DND-41 (cell line): ENCODE measurements at regions not wholly inside any gene's neighbourhood (a gene's known extent, or its start where the extent isn't known, plus 50 kb on each side); places are given as distances from the start of the nearest gene placed in this dataset.

Source experiments
- CTCF ChIP-seq: IDR thresholded peaks from 2 replicates; pipeline ENCODE4 v1.5.1; 2012; ENCODE audit warnings: borderline replicate concordance, low read length, moderate library complexity, mild to moderate bottlenecking; ENCODE audit not compliant: poor library complexity, severe bottlenecking; ENCODE audit errors: extremely low read depth
- EZH2 ChIP-seq: IDR thresholded peaks from 3 replicates; pipeline ENCODE4 v1.6.1; 2012; ENCODE audit warnings: borderline replicate concordance, low read depth, mild to moderate bottlenecking, moderate library complexity, low read length, inconsistent platforms; ENCODE audit not compliant: severe bottlenecking

DNA sequence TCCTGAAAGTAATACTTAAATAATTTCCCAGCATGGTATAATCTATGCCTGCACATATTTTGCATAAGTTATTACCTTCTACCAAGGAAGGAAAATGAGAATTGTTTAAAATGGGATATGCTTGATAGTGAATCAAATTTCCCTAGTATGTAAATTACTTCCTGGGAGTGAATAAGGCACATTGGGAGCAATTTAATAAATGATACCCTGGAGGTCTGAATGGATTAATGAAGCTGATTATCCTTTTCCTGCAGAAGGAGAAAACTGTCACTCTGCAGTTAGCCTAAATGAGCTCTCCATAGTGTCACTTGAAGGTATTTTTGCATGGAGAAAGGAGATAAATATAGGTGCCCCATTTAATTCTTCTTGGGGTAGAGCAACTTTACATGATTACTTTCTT is 2212.0 kb downstream of the PCDH7 start:
- TF ChIP-seq CTCF (no peak), EZH2 (no peak)
